Central memory CD4-positive, alpha-beta T cell (primary cell): ENCODE measurements at regions not wholly inside any gene's neighbourhood (a gene's known extent, or its start where the extent isn't known, plus 50 kb on each side); places are given as distances from the start of the nearest gene placed in this dataset.

Source experiments
- DNase-seq: peaks from one replicate; pipeline ENCODE4 v3.0.0; 2022

DNA sequence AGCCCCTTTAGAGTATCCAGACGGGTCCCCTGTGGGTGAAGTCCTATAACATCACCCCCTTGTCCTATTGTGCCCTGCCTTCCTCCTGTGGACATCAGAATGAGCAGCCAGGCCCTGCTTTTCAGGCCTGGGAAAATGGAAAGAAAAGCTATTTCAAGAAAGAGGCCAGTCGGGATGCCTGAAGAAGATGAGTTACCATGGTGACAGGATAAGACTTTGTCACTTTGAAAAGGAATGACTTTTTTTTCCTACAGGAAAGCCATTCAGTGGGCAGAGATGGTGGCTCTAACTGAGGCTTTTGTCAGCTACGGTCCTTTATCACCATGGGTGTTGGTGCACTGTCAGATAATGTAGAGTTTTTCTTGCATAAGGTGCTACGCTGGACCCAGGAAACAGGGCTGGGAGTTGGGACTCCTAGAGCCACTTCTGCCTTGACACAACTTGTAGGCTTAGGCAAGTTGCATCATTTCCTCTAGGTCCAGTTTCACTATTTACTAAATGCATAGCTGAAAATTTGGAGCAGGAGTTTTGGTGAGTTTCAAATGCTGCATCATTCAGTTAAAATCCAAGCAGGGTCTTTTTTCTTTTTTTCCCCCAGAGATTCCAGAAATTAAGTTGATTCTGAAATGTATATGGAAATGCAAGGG is 179.0 kb upstream of the ADRA1D start:
- DNase-seq: no peak

GRCh38 chr20:4418141-4418540 is 169.1 kb upstream of the ADRA1D start:
- no peak for DNase-seq

DNA sequence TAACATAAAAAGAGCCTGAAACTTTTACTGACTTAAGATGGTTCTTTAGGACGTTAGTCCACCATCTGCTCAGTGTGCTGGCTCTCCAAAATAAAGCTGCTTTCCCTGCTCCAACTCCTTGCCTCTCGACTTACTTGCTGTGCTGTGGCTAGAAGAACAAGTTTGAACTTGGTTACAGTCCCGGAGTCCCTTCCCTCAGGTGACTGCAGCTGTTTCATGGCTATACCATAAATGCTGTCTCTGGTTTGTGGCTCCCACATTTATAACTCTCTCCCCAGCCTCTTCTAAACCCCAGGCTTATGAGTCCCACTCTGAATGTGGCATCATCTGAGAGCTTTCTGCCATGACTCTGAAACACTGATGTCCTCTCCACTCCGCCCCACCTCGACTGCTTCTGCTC is 166.2 kb upstream of the ADRA1D start:
- no peak for DNase-seq

- no peak for DNase-seq
These were observed 164.4 kb upstream of the ADRA1D start for GRCh38 chr20:4413314-4414049.

GRCh38 chr20:4412216-4412615 is 163.1 kb upstream of the ADRA1D start:
- DNase-seq: no peak

DNA sequence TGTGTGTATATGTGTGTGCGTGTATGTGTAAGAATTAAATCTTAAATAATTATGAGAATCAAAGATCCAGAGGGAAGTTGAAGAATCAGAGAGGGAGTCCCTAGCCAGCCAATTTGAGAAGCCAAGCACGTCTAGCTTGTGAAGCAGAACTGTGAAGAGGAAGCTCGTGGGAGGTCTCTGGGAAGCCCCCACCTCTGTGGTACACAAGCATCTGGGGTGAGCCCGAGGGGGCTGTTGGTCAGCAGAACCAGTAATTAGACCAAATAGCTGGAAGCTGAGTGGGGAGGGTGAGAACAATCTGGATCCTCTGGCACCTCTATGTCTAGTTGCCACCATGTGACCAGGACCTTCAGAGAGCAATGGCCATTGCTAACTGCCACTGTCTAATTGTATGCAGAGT is 162.7 kb upstream of the ADRA1D start:
- no peak for DNase-seq

- no peak for DNase-seq
These were observed 157.5 kb upstream of the ADRA1D start for GRCh38 chr20:4406627-4407026.

DNA sequence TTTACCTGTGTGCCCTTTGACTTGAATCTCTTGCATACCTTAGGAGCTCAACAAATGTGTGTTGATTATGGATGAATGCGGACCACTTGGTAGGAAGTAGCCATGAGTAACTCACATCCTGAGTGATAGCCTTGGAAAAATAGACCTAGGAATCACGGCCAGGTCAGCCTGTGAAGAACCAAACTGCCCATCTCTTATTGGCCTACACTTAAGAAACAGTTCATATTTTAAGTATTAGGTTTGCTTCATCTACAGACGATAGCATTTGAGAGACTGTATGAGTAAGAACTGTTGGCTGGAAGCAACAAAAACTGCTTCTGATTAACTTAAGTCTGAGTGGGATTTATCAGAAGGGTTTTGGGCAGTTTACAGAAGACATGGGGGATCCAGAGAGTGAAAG is 152.5 kb upstream of the ADRA1D start:
- DNase-seq: no peak

GRCh38 chr20:4384961-4385360 is 135.9 kb upstream of the ADRA1D start:
- DNase-seq: no peak

DNA sequence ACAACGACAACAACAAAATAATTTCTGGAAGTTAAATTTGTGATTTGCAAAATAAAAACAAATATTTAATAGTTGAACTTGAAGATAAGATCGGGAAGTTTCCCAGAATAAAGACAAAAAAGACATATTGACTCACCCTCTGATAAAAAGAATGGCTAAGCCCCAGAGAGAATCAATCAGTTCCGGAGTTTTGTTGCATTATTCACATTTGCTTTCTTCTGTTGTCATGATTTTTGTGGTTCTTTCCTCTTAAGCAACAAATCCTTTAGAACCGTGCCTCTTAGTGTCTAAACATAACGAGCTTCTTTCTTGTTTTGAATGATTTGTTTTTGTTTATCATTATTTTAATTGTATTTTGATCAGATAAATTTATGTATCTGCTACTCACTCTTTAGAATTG is 134.9 kb upstream of the ADRA1D start:
- no peak for DNase-seq

- no peak for DNase-seq
These were observed 126.8 kb upstream of the ADRA1D start for GRCh38 chr20:4375881-4376280.

- DNase-seq: no peak
These were observed 124.4 kb upstream of the ADRA1D start for GRCh38 chr20:4373454-4373853.

- DNase-seq: no peak
These were observed 122.7 kb upstream of the ADRA1D start for GRCh38 chr20:4371623-4372251.

DNA sequence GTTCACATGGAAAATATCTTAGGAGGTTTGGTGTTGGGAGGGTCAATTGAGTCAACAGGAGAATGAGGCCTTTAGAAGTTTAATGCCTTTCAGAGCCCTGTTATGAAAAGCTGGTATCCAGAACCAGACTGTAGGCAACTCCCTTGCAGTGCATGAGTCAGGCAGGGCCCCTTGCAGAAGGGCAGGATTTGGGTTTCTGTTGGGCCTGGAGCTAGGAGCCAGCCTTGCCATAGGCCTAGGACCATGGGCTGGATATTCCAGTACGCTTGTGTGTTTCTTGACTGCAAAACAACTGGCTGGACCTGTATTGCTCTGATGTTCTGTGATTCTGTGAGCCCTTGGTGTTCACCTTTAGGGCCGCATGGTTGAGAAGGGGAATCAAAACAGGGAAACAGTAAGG is 121.8 kb upstream of the ADRA1D start:
- DNase-seq: no peak

GRCh38 chr20:4369798-4370124 is 120.7 kb upstream of the ADRA1D start:
- no peak for DNase-seq

DNA sequence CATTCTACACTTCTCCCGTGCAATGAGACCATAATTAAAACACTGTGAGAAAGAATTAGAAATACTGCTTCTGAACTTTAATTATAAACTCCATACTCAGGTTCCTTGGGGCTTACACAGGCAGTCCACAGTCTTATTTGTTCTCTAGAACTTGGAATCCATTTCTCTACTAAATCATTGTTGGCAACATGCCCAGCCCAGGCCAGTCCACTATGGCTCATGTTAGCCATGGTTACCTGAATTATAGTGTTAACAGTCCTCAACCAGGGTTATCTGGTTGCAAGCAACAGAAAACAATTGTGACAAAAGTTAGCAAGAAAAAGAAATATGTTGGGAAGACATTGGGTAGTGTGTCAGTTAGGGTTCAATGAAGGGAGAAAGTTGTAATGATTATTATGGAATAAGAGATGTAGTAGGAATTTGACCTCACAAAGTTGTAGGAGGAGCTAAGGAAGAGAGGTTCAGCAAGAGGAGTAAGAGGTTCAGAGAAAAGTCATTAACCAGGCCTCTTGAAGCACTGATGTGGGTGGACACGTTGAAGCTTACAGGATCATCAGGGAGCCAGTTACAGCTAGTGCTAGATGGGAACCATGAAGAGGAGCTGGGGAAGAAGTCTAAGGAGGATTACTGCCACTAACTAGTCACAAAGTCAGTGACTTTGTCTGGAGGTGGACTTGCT is 120.2 kb upstream of the ADRA1D start:
- no peak for DNase-seq

DNA sequence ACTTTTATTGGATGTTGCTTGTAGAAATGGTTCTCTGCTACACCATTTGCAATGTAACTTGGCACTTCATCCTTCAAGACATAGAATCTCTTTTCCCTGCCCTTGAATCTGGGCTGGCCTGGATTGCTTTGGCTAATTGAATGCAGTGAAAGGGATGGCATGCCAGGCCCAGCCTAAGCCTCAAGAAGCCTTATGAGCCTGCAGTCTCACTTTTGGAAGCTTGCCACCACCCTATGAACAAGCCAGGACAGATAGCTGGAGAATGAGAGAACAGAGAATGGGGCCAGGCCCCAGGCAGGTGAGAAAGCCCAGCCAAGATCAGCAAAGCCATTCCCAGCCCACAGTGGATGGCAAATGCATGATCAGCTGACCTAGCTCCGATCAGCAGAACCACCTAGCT is 117.0 kb upstream of the ADRA1D start:
- no peak for DNase-seq

DNA sequence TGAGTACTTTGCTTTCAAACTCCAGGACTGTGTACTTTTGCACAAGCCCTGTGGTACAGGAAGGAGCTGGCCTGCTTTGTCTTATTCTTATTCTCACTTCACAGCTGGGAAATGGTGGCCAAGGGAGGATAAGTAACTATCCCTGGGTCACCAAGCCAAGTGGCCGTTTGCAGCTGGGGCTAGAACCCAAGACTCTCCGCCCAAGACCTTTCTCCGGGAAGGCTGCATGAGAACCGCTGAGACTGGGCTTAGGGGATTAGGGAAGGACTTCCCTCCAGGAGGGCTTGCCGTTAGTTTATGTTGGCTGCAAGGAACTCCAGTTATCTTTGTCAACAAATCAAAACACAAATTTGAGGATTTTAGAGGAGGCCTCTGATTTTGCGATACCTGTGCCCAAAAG is 109.5 kb upstream of the ADRA1D start:
- no peak for DNase-seq

- no peak for DNase-seq
These were observed 103.3 kb upstream of the ADRA1D start for GRCh38 chr20:4352348-4352747.

DNA sequence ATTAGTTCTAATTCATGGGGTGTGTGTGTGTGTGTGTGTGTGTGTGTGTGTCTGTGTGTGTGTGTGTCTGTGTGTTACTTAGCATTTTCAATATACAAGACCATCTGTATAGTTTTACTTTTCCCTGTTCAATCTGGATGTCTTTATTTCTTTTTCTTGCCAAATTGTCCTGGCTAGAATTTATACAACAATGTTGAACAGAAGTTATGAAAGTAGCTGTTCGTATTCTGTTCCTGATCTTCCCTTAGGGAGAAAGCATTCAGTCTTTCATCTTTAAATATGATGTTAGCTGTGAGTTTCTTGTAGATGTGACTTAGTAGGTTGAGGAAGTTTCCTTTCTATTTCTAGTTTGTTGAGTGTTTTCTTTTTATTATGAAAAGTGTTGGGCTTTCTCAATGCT is 101.0 kb upstream of the ADRA1D start:
- DNase-seq: no peak

GRCh38 chr20:4344670-4345069 is 95.6 kb upstream of the ADRA1D start:
- DNase-seq: no peak

DNA sequence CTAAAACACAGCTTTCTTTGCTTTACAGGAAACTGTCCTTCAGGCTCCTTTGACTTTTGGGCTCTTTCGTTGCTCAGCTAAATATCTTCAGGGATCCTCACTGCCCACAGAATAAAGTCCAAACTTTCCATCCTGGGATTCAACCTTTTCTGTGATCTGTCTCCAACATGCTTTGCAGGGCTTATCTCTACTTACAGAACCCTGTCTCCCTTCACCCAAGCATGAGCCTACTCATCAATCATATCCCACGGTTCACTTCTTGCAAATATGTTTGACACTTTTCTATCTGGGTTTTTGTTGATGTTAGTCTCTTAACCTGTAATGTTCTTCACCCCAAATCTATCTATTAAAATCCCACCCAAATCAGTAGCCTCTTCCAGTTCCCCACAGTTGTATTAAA is 93.5 kb upstream of the ADRA1D start:
- no peak for DNase-seq

GRCh38 chr20:4341804-4342485 is 92.9 kb upstream of the ADRA1D start:
- DNase-seq: no peak
